Keratinocyte (primary cell): ENCODE measurements at regions not wholly inside any gene's neighbourhood (a gene's known extent, or its start where the extent isn't known, plus 50 kb on each side); places are given as distances from the start of the nearest gene placed in this dataset.

Source experiments
- EZH2 ChIP-seq: IDR thresholded peaks from one replicate; pipeline ENCODE4 v1.6.1; 2012; ENCODE audit warnings: inconsistent platforms, mild to moderate bottlenecking, low read length, moderate library complexity
- TF ChIP-seq, protein P1 (sequence below), 3 experiments: IDR thresholded peaks in 1 of 3; conservative IDR thresholded peaks in 1 of 3; optimal IDR thresholded peaks in 1 of 3; 2 replicates in 2 of 3; 3 replicates in 1 of 3; pipeline versions ENCODE3 to v1.5.1; 2011; ENCODE audit warnings: low read length in 3 of 3, mild to moderate bottlenecking in 3 of 3, moderate library complexity in 2 of 3, control low read depth in 1 of 3, inconsistent platforms in 1 of 3; ENCODE audit not compliant: insufficient read depth in 2 of 3; ENCODE audit errors: extremely low read depth in 1 of 3

DNA sequence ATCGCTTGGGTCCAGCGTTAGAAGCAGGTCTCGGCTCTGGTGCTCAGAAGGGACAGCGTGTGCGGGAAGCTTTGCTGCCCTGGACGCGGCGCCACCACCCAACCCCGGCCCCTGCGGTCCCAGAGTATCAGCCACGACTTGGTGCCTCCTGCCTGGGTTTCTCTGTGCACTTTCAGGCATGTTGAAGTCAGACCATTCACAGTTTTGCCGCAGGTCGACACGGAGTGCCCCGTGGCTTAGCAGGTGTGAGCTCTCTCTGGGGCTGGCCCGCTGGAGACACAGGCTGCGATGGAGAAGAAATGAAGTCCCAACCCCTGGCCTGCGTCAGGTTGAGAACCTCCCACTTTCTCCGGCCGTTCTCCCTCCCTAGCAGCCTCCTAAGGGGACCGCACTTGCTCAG is 494.5 kb downstream of the BRD1 start:
- TF ChIP-seq, protein P1, sequence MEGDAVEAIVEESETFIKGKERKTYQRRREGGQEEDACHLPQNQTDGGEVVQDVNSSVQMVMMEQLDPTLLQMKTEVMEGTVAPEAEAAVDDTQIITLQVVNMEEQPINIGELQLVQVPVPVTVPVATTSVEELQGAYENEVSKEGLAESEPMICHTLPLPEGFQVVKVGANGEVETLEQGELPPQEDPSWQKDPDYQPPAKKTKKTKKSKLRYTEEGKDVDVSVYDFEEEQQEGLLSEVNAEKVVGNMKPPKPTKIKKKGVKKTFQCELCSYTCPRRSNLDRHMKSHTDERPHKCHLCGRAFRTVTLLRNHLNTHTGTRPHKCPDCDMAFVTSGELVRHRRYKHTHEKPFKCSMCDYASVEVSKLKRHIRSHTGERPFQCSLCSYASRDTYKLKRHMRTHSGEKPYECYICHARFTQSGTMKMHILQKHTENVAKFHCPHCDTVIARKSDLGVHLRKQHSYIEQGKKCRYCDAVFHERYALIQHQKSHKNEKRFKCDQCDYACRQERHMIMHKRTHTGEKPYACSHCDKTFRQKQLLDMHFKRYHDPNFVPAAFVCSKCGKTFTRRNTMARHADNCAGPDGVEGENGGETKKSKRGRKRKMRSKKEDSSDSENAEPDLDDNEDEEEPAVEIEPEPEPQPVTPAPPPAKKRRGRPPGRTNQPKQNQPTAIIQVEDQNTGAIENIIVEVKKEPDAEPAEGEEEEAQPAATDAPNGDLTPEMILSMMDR (optimal IDR thresholded peaks at IDR 0.05 in 1 of 3, IDR thresholded peaks at IDR 0.05 in 1 of 3, conservative IDR thresholded peaks at IDR 0.05 in 1 of 3; ENCODE audit: extremely low read depth in 1 of 3, insufficient read depth in 2 of 3, low read length in 3 of 3) = no peak
- no peak for TF ChIP-seq EZH2
